Endodermal cell (in vitro differentiated cells): ENCODE measurements at regions not wholly inside any gene's neighbourhood (a gene's known extent, or its start where the extent isn't known, plus 50 kb on each side); places are given as distances from the start of the nearest gene placed in this dataset.
"Not testable (repeated sequence)": the region's sequence is repeated elsewhere in the genome, so short reads cannot be mapped to it uniquely, and the experiment has no call there.

ENCODE experiments used
- DNase-seq: peaks from one replicate; pipeline ENCODE4 v3.0.0-alpha.2; 2017
- H3K27ac ChIP-seq: 2 replicates; pipeline ENCODE4 v1.5.1; 2013; ENCODE audit warnings: mild to moderate bottlenecking, low read depth, low read length, moderate library complexity
- H3K27me3 ChIP-seq: 2 replicates; pipeline ENCODE4 v1.6.1; 2013; ENCODE audit warnings: mild to moderate bottlenecking, low read length, moderate library complexity; ENCODE audit not compliant: insufficient read depth, control insufficient read depth, poor library complexity, severe bottlenecking
- H3K36me3 ChIP-seq: 2 replicates; pipeline ENCODE4 v1.7.0; 2013; ENCODE audit warnings: mild to moderate bottlenecking, low read length, moderate library complexity; ENCODE audit not compliant: control insufficient read depth, insufficient read depth
- H3K4me1 ChIP-seq: one replicate; pipeline ENCODE4 v1.7.0; 2013; ENCODE audit warnings: low read length; ENCODE audit not compliant: control insufficient read depth, insufficient read depth
- H3K4me3 ChIP-seq: 2 replicates; pipeline ENCODE4 v1.5.1; 2013; ENCODE audit warnings: mild to moderate bottlenecking, low read length, moderate library complexity
- H3K9ac ChIP-seq: 2 replicates; pipeline ENCODE4 v1.6.1; 2013; ENCODE audit warnings: mild to moderate bottlenecking, low read length, moderate library complexity; ENCODE audit not compliant: poor library complexity, severe bottlenecking; ENCODE audit errors: extremely low read depth
- H3K9me3 ChIP-seq: 2 replicates; pipeline ENCODE4 v1.6.1; 2013; ENCODE audit warnings: mild to moderate bottlenecking, low read length, moderate library complexity; ENCODE audit not compliant: control insufficient read depth
- H3K27ac Mint-ChIP-seq: 2 replicates; pipeline ENCODE4 v1.8.0; 2020; ENCODE audit warnings: mixed read lengths
- H3K27me3 Mint-ChIP-seq: 2 replicates; pipeline ENCODE4 v1.8.0; 2021; ENCODE audit warnings: mild to moderate bottlenecking, mixed read lengths; ENCODE audit not compliant: insufficient read depth
- H3K36me3 Mint-ChIP-seq: 2 replicates; pipeline ENCODE4 v1.8.0; 2020; ENCODE audit warnings: low read depth, mixed read lengths
- H3K4me1 Mint-ChIP-seq: 2 replicates; pipeline ENCODE4 v1.8.0; 2020; ENCODE audit warnings: mixed read lengths
- H3K4me3 Mint-ChIP-seq: 2 replicates; pipeline ENCODE4 v1.8.0; 2020; ENCODE audit warnings: mild to moderate bottlenecking, moderate library complexity, mixed read lengths
- H3K9me3 Mint-ChIP-seq: 2 replicates; pipeline ENCODE4 v1.8.0; 2020; ENCODE audit warnings: mild to moderate bottlenecking, mixed read lengths
- WGBS, 2 experiments: methylation state at CpG; one replicate each; pipeline versions ENCODE4 v1.1.5 to v1.1.7; 2013; ENCODE audit warnings: missing lambda C conversion rate in 2 of 2, mixed read lengths in 1 of 2; ENCODE audit not compliant: insufficient coverage in 1 of 2, insufficient read length in 1 of 2; 5-methylcytosine and 5-hydroxymethylcytosine counted together
- TF ChIP-seq, protein P1 (sequence below): fragments of 200-600 bp; sonication (generic); conservative IDR thresholded peaks from 2 replicates; pipeline ENCODE4 v1.5.0; 2021; ENCODE audit warnings: antibody characterized with exemption, mild to moderate bottlenecking

DNA sequence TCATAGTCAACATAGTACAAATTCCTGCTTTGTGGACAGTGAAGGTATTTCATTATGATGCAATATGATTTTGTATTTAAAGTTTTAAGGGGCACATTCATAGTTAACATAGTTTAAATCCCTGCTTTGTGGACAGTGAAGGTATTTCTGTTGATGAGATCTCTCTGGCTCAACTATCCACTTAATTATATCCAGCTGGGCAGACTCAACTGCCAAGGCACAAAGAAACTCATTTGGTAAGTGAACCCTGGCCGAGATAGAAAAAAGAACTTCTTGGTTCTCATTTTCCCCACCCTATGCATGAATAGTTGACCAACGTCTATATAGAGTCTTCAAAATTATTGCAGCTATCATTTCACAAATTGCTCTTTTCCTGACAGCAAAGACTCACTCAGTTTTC lies 1194.6 kb downstream of the NCAM2 start:
- H3K27me3 ChIP-seq: no peaks in the 10 kb centered on the region
- TF ChIP-seq, protein P1, sequence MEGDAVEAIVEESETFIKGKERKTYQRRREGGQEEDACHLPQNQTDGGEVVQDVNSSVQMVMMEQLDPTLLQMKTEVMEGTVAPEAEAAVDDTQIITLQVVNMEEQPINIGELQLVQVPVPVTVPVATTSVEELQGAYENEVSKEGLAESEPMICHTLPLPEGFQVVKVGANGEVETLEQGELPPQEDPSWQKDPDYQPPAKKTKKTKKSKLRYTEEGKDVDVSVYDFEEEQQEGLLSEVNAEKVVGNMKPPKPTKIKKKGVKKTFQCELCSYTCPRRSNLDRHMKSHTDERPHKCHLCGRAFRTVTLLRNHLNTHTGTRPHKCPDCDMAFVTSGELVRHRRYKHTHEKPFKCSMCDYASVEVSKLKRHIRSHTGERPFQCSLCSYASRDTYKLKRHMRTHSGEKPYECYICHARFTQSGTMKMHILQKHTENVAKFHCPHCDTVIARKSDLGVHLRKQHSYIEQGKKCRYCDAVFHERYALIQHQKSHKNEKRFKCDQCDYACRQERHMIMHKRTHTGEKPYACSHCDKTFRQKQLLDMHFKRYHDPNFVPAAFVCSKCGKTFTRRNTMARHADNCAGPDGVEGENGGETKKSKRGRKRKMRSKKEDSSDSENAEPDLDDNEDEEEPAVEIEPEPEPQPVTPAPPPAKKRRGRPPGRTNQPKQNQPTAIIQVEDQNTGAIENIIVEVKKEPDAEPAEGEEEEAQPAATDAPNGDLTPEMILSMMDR: no peak
- Mint-ChIP-seq H3K9me3 (peaks cover 20% of the 10 kb centered on the region), H3K4me1 (no peaks in the 10 kb centered on the region), H3K4me3 (no peak overlapping the region), H3K36me3 (no peaks in the 10 kb centered on the region), H3K27me3 (no peaks in the 10 kb centered on the region), H3K27ac (no peak overlapping the region)
- no peak for DNase-seq
- no peaks in the 10 kb centered on the region for H3K9me3 ChIP-seq
- H3K27ac ChIP-seq: no peak overlapping the region
- no peak overlapping the region for H3K9ac ChIP-seq
- H3K36me3 ChIP-seq: no peaks in the 10 kb centered on the region
- WGBS, 2 experiments: 92 to 100% methylated on average over 1 to 2 of the region's 2 CpGs
- H3K4me1 ChIP-seq: no peaks in the 10 kb centered on the region
- H3K4me3 ChIP-seq: no peak overlapping the region

DNA sequence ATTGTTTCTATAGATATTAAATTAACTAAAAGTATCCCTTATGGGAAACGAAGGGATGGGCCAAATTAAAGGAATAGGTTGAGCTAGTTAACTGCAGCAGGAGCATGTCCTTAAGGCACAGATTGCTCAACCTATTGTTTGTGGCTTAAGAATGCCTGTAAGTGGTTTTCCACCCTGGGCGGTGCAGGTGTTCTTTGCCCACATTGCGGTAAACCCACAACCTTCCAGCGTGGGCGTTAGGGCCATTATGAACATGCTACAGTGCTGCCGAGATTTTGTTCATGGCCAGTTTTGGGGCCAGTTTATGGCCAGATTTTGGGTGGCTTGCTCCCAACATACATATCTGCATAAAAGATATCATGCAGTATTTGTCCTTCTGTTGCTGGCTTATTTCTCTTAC lies 1196.8 kb downstream of the NCAM2 start:
- H3K27ac Mint-ChIP-seq, H3K27me3 ChIP-seq, H3K4me3 Mint-ChIP-seq, H3K9ac ChIP-seq, H3K9me3 ChIP-seq, H3K27me3 Mint-ChIP-seq, H3K4me1 ChIP-seq, H3K4me1 Mint-ChIP-seq, H3K36me3 ChIP-seq, DNase-seq, H3K4me3 ChIP-seq, H3K36me3 Mint-ChIP-seq, H3K27ac ChIP-seq: not testable (repeated sequence)
- 92 to 96% methylated on average over 3 to 6 of the region's 6 CpGs for WGBS, 2 experiments
- H3K9me3 Mint-ChIP-seq: peaks cover 21% of the 10 kb centered on the region

DNA sequence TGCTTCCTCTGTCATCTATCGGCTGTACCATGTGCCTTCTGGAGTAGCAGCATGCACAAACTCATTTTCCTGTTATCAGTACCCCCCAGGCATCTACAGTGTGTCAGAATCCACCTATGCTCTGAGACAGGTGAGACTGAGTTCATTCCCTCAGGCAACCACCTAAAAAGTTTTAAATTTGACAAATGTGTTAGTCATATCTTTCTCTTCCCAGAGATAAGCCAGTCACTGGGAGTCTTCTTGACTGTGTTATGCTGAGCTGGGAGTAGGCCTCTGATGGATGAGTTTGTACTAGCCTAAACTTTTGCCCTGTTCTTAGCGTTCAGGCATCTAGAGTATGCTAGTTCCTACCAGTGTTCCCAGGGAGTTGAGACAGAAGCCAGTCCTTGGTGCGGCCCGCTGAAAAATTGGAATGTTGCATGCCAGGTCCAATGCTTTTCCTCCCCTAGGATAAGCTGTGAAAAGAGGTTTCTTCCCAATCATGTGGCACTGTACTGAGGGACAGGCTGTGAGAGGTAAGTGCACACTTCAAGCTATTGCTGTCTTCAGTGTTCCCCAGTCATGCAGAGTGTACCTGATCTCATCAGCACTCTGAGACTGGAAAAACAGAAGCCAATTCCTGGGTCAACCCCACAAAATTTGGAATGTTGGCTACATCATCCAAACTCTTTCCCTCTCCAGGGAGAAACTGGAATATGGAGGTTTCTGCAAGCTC lies 1202.3 kb downstream of the NCAM2 start:
- H3K27me3 Mint-ChIP-seq: no peaks in the 10 kb centered on the region

More for the DNA sequence above, 1202.3 kb downstream of the NCAM2 start:
- Histone ChIP-seq H3K9me3 (no peaks in the 10 kb centered on the region), H3K36me3 (no peaks in the 10 kb centered on the region), H3K27me3 (no peaks in the 10 kb centered on the region), H3K4me1 (no peaks in the 10 kb centered on the region), H3K4me3 (no peak overlapping the region), H3K27ac (no peak overlapping the region), H3K9ac (no peak overlapping the region)
- Mint-ChIP-seq H3K4me1 (no peaks in the 10 kb centered on the region), H3K4me3 (no peak overlapping the region), H3K36me3 (no peaks in the 10 kb centered on the region), H3K9me3 (peaks cover 10% of the 10 kb centered on the region), H3K27ac (no peak overlapping the region)
- WGBS, 2 experiments: 92 to 93% methylated on average over 3 to 4 of the region's 4 CpGs
- TF ChIP-seq, protein P1: no peak
- no peak for DNase-seq
